HEK293T (cell line): ENCODE measurements at regions not wholly inside any gene's neighbourhood (a gene's known extent, or its start where the extent isn't known, plus 50 kb on each side); places are given as distances from the start of the nearest gene placed in this dataset.

ENCODE experiments used
- FOXK2 ChIP-seq: fragments of 450-650 bp; IDR thresholded peaks from 2 replicates; pipeline ENCODE4 v1.6.1; 2016; ENCODE audit warnings: mild to moderate bottlenecking
- L3MBTL2 ChIP-seq: fragments of 450-650 bp; conservative IDR thresholded peaks from 2 replicates; pipeline ENCODE4 v1.6.1; 2016; ENCODE audit warnings: mild to moderate bottlenecking
- SP1 ChIP-seq: fragments of 450-650 bp; IDR thresholded peaks from 2 replicates; pipeline ENCODE4 v1.6.1; 2017

- TF ChIP-seq SP1, result no peak
- TF ChIP-seq FOXK2, result no peak
- no peak for TF ChIP-seq L3MBTL2
Observed at GRCh38 chr12:116339062-116339461, 61.6 kb upstream of the MED13L start.
